ENCODE measurements at regions not wholly inside any gene's neighbourhood (a gene's known extent, or its start where the extent isn't known, plus 50 kb on each side); places are given as distances from the start of the nearest gene placed in this dataset.

DNA sequence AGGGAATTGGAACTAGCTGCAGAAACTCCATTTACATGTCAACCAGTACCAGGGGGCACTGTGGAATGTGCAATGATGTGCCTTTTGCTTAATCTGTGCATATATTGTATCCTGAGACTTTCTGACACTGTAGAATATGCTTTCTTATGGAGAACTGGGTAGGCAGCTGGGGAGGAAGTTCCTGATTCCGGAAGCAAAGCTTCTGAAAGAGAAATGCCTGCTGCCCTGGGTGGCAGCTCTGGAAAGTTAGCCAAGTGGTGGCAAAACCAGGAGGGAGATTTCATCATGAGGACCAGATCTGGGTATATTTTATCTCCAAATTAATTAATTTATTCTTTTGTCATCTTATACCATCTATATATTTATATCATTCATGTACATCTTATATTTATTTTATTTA lies 116.7 kb downstream of the XCL2 start:
- ChIA-PET CTCF (interaction anchor here (0.6 kb wide), 1 partner anchor 29 kb away, joined by 7 read pairs; no protein-coding TSS in a partner anchor), POLR2A (ENCODE audit: unreplicated experiment) (no interaction called here)
- Histone ChIP-seq H3K4me1 (replicated peaks; ENCODE audit: insufficient read depth) (no peaks in the 10 kb centered on the region), H3K79me2 (ENCODE audit: low read depth) (no peaks in the 10 kb centered on the region), H3K27ac (no peak overlapping the region), H3K9me2 (ENCODE audit: insufficient read depth) (no peaks in the 10 kb centered on the region), H4K20me1 (ENCODE audit: insufficient read depth) (no peaks in the 10 kb centered on the region), H2AFZ (no peak overlapping the region), H3K27me3 (ENCODE audit: insufficient read depth, low read depth) (no peaks in the 10 kb centered on the region), H3K36me3 (ENCODE audit: low read depth) (no peaks in the 10 kb centered on the region), H3F3A (ENCODE audit: insufficient read depth, low read depth) (no peaks in the 10 kb centered on the region), H3K9me3 (ENCODE audit: insufficient read depth, low read depth) (no peaks in the 10 kb centered on the region), H3K4me2 (no peak overlapping the region), H3K4me3 (no peak overlapping the region)
- BruUV-seq (replicated peaks), result no TSS peak
- intact Hi-C loops (cut with micrococcal nuclease; ENCODE audit: unreplicated experiment), result no loop called here
- no peak for DNase-seq
- no peak for TF ChIP-seq EZH2 (IDR thresholded peaks at IDR 0.05; ENCODE audit: low read depth)
- TF ChIP-seq, protein P1, sequence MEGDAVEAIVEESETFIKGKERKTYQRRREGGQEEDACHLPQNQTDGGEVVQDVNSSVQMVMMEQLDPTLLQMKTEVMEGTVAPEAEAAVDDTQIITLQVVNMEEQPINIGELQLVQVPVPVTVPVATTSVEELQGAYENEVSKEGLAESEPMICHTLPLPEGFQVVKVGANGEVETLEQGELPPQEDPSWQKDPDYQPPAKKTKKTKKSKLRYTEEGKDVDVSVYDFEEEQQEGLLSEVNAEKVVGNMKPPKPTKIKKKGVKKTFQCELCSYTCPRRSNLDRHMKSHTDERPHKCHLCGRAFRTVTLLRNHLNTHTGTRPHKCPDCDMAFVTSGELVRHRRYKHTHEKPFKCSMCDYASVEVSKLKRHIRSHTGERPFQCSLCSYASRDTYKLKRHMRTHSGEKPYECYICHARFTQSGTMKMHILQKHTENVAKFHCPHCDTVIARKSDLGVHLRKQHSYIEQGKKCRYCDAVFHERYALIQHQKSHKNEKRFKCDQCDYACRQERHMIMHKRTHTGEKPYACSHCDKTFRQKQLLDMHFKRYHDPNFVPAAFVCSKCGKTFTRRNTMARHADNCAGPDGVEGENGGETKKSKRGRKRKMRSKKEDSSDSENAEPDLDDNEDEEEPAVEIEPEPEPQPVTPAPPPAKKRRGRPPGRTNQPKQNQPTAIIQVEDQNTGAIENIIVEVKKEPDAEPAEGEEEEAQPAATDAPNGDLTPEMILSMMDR (conservative IDR thresholded peaks at IDR 0.05), result no peak

DNA sequence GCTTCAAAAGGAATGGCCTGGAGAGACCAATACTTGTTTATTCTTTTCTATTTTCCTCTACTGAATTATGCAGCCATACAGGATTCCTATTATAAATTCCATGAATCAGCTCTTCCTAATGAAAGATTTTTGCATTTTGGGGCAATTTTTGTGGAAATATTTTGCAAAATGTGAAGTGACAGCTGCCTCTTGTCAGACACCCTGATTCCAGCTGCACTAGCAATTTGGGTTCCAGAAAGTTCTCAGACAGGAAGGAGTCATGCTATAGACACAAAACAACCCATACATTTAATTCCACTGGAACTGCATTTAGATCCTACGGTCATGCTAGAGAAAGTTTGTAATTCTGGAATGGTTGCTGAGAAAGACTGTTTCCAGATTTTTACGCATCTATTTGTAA lies 119.5 kb downstream of the XCL2 start:
- no peak overlapping the region for H3K4me2 ChIP-seq
- BruUV-seq (replicated peaks), result no TSS peak
- ChIA-PET CTCF (no interaction called here), POLR2A (ENCODE audit: unreplicated experiment) (no interaction called here)
- H3K4me1 ChIP-seq (replicated peaks; ENCODE audit: insufficient read depth), result no peaks in the 10 kb centered on the region
- H3K27ac ChIP-seq, result no peak overlapping the region
- no peaks in the 10 kb centered on the region for H4K20me1 ChIP-seq (ENCODE audit: insufficient read depth)
- no peaks in the 10 kb centered on the region for H3K9me2 ChIP-seq (ENCODE audit: insufficient read depth)
- intact Hi-C loops (cut with micrococcal nuclease; ENCODE audit: unreplicated experiment), result no loop called here
- no peak for TF ChIP-seq EZH2 (IDR thresholded peaks at IDR 0.05; ENCODE audit: low read depth)
- TF ChIP-seq, protein P1 (conservative IDR thresholded peaks at IDR 0.05), result no peak
- H3K27me3 ChIP-seq (ENCODE audit: insufficient read depth, low read depth), result no peaks in the 10 kb centered on the region
- no peaks in the 10 kb centered on the region for H3K9me3 ChIP-seq (ENCODE audit: insufficient read depth, low read depth)
- H3F3A ChIP-seq (ENCODE audit: insufficient read depth, low read depth), result no peaks in the 10 kb centered on the region
- DNase-seq, result no peak
- H2AFZ ChIP-seq, result no peak overlapping the region
- no peaks in the 10 kb centered on the region for H3K36me3 ChIP-seq (ENCODE audit: low read depth)
- H3K4me3 ChIP-seq, result no peak overlapping the region
- no peaks in the 10 kb centered on the region for H3K79me2 ChIP-seq (ENCODE audit: low read depth)

DNA sequence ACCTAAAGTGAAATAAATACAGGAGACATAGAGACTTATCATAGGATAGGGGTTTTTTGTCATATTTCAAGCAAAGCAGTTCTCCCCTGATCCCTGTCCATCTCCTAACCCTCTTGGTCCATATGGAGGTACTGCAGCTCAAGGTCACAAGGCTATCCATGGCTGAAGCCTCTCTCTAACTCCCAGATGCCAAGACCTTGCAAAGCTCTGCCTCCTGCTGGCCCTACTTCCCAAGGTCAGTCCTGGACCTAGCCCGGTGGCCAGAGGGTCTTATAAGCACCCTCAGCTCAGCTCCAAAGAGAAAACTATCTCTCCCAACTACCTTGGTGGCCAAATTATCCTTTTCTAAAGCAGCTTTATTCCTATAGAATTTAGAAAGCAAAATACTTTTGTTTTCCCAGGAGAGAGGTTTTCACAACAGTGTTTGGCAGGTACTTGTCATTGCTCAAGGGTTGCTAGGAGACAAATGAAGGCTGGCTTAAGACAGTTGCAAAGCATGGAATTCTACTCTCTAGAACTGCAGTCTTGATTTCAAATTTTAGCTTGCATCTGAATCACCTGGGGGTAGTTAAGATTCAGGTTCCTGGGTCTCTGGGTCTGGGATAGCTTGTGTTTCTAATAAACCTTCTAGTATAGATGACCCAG lies 121.5 kb downstream of the XCL2 start:
- no peaks in the 10 kb centered on the region for H3K79me2 ChIP-seq (ENCODE audit: low read depth)
- no peaks in the 10 kb centered on the region for H3K4me1 ChIP-seq (replicated peaks; ENCODE audit: insufficient read depth)
- BruUV-seq (replicated peaks), result no TSS peak
- no peaks in the 10 kb centered on the region for H4K20me1 ChIP-seq (ENCODE audit: insufficient read depth)
- H3K4me3 ChIP-seq, result no peak overlapping the region
- H3K36me3 ChIP-seq (ENCODE audit: low read depth), result no peaks in the 10 kb centered on the region
- H3K27me3 ChIP-seq (ENCODE audit: insufficient read depth, low read depth), result no peaks in the 10 kb centered on the region
- H3F3A ChIP-seq (ENCODE audit: insufficient read depth, low read depth), result no peaks in the 10 kb centered on the region
- DNase-seq, result no peak
- no peak overlapping the region for H3K27ac ChIP-seq
- no peaks in the 10 kb centered on the region for H3K9me2 ChIP-seq (ENCODE audit: insufficient read depth)
- intact Hi-C loops (cut with micrococcal nuclease; ENCODE audit: unreplicated experiment), result no loop called here
- H2AFZ ChIP-seq, result no peak overlapping the region
- H3K4me2 ChIP-seq, result no peak overlapping the region
- no peak for TF ChIP-seq EZH2 (IDR thresholded peaks at IDR 0.05; ENCODE audit: low read depth)
- TF ChIP-seq, protein P1 (conservative IDR thresholded peaks at IDR 0.05), result no peak
- CTCF ChIA-PET, result interaction anchor here (1.1 kb wide), 1 partner anchor 79 kb away, joined by 3 read pairs; no protein-coding TSS in a partner anchor
- H3K9me3 ChIP-seq (ENCODE audit: insufficient read depth, low read depth), result no peaks in the 10 kb centered on the region
- POLR2A ChIA-PET (ENCODE audit: unreplicated experiment), result no interaction called here

Data from PC-9 (cell line).